PFSK-1 (cell line): ENCODE measurements at regions not wholly inside any gene's neighbourhood (a gene's known extent, or its start where the extent isn't known, plus 50 kb on each side); places are given as distances from the start of the nearest gene placed in this dataset.

Source experiments
- FOXP2 ChIP-seq: optimal IDR thresholded peaks from 2 replicates; pipeline ENCODE3; 2011; ENCODE audit warnings: borderline replicate concordance, control low read depth, inconsistent platforms; ENCODE audit not compliant: insufficient read depth; ENCODE audit errors: extremely low read length, extremely low read depth
- POLR2AphosphoS5 ChIP-seq: IDR thresholded peaks from 2 replicates; pipeline ENCODE4 v1.6.1; 2012; ENCODE audit warnings: low read depth, mild to moderate bottlenecking, control low read depth, low read length, moderate library complexity
- REST ChIP-seq, 2 experiments: IDR thresholded peaks; 2 replicates each; pipeline versions ENCODE4 v1.6.1 to v1.8.0; 2011 to 2012; ENCODE audit warnings: low read depth in 2 of 2, low read length in 2 of 2, control low read depth in 1 of 2, inconsistent platforms in 1 of 2, mild to moderate bottlenecking in 1 of 2, moderate library complexity in 1 of 2; ENCODE audit not compliant: insufficient read depth in 1 of 2
- SIN3A ChIP-seq: IDR thresholded peaks from 2 replicates; pipeline ENCODE4 v1.6.1; 2012; ENCODE audit warnings: mild to moderate bottlenecking, low read length, moderate library complexity, borderline replicate concordance; ENCODE audit not compliant: insufficient read depth
- TAF1 ChIP-seq: IDR thresholded peaks from 2 replicates; pipeline ENCODE4 v1.6.1; 2012; ENCODE audit warnings: low read length, control low read depth, borderline replicate concordance; ENCODE audit not compliant: insufficient read depth

- TF ChIP-seq POLR2AphosphoS5 (no peak), FOXP2 (no peak), TAF1 (no peak), REST (IDR thresholded peaks at IDR 0.05; ENCODE audit: insufficient read depth in 1 of 2, low read depth in 2 of 2, low read length in 2 of 2) (no peak), SIN3A (no peak)
Observed at GRCh38 chr2:118716102-118716501, 131.3 kb downstream of the EN1 start.

DNA sequence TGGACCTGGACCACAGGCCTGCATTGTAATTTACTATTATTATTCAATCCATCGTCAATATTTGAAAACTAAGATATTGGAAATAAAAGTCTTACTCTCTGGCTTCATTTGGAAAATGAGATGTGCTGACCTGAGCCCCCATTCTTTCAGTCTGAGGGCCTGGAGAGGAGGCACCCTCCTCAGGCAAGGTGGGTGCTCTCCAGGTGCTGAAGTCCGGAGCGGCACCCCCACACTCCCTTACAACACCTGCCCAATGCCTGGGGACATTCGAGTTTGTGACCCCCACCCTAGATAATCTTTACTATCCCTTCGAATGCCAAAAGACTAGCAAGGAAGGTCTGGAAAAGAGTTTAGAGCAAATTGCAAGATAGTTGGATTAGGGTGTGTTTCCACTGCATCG is 133.3 kb downstream of the EN1 start:
- no peak for TF ChIP-seq TAF1
- TF ChIP-seq POLR2AphosphoS5: no peak
- no peak for TF ChIP-seq FOXP2
- TF ChIP-seq REST (IDR thresholded peaks at IDR 0.05; ENCODE audit: insufficient read depth in 1 of 2, low read depth in 2 of 2, low read length in 2 of 2): 0 out of 4 replicates have a peak, but pooled peaks of 1 of the 2 experiments have one; percentile 46

DNA sequence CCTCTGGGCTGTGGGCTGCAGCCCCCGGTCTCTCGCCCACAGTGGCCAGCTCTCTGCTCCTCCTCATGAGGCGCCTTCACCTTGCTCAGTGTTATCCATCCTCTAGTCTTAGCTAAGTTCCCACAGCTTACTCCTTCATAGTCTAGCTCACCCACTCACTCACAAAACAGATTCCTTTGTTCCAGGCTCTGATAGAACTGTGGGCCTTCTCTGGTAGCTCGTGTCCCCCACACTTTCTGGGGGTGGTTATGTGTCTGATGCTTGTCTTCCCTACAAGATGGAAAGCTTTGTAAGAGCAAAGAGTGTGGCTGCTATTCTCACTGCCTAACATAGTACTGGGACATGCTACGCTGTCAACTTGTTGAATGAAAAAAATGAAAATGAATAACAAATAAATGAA is 135.8 kb downstream of the EN1 start:
- TF ChIP-seq TAF1 (no peak), FOXP2 (no peak), REST (IDR thresholded peaks at IDR 0.05; ENCODE audit: insufficient read depth in 1 of 2, low read depth in 2 of 2, low read length in 2 of 2) (no peak), SIN3A (no peak)

DNA sequence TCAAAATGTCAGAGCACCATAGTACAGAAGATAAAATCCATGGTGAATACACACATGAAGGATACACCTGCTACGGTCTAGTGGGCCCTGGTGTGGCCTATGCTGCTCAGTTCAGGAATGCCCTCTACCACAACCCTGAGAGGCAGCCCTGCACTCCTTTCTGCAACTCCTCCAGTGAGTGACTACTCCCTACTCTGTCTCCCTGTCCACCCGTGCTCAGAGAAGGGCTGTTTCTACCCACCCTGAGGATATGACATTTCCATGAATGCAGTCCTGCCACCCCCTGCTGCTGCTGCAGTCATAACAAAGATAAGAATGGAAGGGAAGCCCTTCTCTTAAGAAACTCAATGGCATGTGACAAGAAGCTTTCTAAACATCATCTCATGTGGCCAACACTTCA is 137.0 kb downstream of the EN1 start:
- TF ChIP-seq TAF1: no peak
- no peak for TF ChIP-seq POLR2AphosphoS5
- TF ChIP-seq REST (IDR thresholded peaks at IDR 0.05; ENCODE audit: insufficient read depth in 1 of 2, low read depth in 2 of 2, low read length in 2 of 2): no peak
- TF ChIP-seq SIN3A: no peak
- no peak for TF ChIP-seq FOXP2

DNA sequence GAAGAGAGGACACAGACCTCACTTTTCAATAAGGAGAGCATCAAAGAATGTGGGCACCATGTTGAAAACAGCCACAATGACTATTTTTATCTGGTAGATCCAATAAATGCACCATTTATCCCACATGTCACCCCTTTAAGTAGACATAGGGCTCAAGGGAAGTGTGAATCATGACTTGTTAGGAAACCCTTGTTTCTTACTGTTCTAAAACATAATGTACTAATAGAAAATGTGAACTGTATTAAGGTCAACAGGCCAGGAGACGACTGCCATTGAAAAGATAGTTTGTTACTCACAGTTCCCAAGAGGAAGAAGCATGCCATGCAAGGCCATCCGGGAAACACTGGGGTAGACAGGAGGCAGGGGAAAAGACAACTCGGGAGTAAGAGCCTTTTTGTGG is 137.7 kb downstream of the EN1 start:
- no peak for TF ChIP-seq SIN3A
- TF ChIP-seq POLR2AphosphoS5: no peak
- no peak for TF ChIP-seq TAF1
- no peak for TF ChIP-seq REST (IDR thresholded peaks at IDR 0.05; ENCODE audit: insufficient read depth in 1 of 2, low read depth in 2 of 2, low read length in 2 of 2)
- no peak for TF ChIP-seq FOXP2
